Midbrain (tissue), 1 donor: ENCODE measurements at regions not wholly inside any gene's neighbourhood (a gene's known extent, or its start where the extent isn't known, plus 50 kb on each side); places are given as distances from the start of the nearest gene placed in this dataset.

Experiments
- DNase-seq: peaks from one replicate; lab custom pipeline; 2025; lab: John Stamatoyannopoulos, UW

- no peak for DNase-seq
Observed at GRCh38 chr7:85508642-85509410, 322.0 kb upstream of the SEMA3D start.

GRCh38 chr7:85498031-85498430, 311.2 kb upstream of the SEMA3D start:
- DNase-seq = no peak

GRCh38 chr7:85489498-85489897, 302.6 kb upstream of the SEMA3D start:
- no peak for DNase-seq

GRCh38 chr7:85488406-85488805, 301.6 kb upstream of the SEMA3D start:
- DNase-seq = no peak

GRCh38 chr7:85483177-85483576, 296.3 kb upstream of the SEMA3D start:
- DNase-seq = no peak

DNA sequence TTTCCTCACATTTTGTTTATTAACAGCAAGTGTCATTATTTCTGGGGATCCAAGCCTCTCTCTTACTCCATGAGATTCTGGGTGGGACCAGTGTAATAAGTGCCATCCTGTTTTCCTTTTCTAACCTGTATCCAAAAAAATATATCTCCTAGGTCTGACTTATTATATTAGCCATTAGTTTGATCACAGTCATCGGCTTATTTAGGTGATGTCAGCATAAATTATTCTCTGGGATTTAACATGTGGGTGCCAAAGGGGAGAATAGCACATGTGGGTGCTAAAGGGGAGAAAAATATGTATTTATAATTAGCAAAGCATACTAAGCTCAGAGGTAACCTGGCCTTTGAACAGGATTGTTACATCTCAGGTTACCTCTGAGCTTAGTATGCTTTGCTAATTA, 293.8 kb upstream of the SEMA3D start:
- no peak for DNase-seq

DNA sequence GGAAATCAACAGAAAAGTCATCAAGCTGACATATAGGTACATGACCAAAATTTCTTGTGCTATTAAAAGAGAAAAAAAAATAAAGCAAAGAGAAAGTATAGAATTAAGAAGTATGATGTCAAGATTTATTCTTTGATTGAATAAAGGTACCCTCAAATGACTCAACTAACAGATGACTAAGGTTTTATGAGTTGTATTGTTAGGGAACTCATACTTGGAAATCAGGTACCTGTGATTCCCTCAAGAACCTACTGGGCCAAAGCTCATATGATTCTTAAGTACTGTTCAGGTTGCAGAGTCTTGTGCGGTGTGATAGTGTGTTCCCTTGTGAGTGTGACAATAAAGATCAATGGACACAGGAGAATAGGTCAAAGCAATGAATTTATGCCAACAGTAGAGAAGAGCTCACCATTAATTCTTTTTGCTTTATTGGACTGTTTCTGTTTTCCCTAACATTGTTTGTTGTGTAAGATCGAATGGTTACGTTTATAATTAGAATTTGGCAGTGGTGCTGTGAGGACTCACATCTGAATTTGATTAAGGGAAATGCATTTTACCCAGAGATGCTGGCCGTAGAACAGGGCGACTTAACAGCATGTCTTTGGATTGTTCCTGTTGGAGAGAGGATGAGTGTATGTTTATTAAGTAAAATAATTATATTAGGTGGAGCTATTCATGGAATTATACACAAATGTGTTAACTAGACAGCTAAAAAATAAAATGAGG, 293.2 kb upstream of the SEMA3D start:
- DNase-seq = no peak

DNA sequence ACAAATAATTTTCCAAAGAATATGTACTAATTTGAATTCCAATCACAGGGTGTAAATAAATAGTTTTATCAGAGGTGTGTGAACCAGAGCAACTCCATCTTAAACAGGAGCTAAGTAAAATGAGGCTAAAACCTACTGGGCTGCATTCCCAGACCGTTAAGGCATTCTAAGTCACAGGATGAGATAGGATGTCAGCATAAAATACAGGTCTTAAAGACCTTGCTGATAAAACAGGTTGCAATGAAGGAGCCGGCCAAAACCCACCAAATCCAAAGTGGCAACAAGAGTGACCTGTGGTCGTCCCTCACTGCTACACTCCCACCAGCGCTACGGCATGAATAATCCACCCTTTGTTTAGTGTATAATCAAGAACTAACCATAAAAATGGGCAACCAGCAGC, 291.7 kb upstream of the SEMA3D start:
- no peak for DNase-seq

DNA sequence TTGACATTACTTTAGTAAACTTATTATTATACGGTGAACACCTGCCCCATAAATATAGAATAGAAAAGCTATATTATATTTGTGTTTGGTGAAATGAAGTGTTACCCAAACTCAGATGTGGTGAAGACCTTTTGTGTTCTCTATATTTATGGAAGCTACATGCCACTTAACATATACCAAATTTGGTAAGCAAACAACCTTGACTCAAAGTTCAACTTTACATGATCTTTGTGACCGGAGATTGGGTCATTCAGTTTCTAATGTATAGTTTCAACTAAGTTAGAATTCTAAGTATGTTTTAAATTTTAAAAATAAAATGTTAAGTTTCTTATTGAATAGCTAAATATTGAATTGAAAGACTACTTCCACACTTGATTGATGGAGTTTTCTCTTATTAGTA, 288.6 kb upstream of the SEMA3D start:
- DNase-seq = no peak

DNA sequence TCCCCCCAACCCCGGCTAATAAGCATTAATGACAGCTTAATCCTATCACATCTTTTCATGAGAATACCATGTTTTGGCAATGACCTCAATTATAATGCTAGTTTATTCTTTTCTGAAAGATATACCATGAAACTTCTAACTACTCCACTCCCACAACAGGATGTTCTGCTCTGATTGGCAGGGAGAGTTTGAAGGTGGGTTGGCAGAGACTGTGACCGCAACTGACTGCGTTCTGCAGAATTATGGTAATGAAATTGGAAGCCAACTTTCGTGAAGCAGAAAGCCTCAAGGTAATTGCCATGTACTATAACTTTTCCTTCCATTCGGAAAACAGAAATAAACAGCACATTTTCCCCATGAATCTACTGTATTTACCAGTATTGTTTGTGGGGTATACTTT, 288.2 kb upstream of the SEMA3D start:
- DNase-seq = no peak

DNA sequence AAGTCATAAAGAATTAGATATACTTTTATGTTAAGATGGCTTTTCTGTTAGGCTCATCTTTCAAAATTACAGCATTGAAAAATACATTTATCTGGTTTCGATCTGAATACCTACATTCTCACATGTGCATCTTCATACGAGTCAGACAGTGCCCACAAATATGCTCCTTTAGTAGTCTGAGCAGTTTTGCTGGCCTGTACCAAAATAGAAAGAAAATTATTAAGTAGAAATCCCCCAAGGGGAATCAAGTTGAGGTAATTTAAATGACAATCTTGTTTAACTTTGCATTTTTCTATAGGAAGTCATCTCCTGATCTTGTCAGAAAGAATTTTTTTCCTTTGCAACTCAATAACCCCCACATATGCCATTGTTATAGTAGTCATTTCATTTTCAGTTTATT, 287.4 kb upstream of the SEMA3D start:
- no peak for DNase-seq

DNA sequence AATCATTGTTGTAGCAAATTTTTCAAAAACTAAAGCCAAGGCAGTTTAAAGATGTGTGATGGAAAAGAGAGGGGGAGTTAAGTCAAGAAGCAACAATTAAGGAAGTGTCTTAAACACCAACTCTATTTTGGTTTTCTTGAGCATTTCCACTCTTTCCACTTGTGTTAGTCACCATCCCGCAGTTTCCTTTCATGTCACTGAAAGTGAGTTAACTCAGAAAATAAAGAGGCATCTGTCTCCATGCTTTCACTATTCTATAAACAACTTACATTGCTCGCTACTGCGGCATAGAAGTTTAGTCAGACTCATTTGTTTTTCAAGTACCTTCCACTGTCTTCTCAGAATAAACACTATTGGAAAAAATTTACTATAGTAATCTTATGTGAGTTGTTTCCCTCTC, 284.9 kb upstream of the SEMA3D start:
- no peak for DNase-seq

DNA sequence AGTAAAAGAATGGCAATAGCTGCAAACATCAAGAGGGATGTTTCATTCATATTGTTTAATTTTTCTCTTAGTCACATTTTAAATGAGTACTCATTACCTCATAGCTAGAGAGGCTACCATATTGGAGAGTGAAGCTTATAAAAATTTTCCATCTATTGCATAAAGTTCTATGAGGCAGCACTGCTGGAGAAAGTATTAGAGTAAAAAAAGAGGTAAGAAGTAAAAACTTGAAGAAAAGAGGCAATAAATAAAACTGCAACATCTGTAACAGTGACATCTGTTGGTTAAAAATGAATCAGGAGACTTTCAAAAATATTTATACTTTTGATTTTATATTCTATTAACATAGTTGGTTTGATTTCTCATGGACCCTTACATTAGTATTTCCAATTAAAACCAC, 284.5 kb upstream of the SEMA3D start:
- no peak for DNase-seq

DNA sequence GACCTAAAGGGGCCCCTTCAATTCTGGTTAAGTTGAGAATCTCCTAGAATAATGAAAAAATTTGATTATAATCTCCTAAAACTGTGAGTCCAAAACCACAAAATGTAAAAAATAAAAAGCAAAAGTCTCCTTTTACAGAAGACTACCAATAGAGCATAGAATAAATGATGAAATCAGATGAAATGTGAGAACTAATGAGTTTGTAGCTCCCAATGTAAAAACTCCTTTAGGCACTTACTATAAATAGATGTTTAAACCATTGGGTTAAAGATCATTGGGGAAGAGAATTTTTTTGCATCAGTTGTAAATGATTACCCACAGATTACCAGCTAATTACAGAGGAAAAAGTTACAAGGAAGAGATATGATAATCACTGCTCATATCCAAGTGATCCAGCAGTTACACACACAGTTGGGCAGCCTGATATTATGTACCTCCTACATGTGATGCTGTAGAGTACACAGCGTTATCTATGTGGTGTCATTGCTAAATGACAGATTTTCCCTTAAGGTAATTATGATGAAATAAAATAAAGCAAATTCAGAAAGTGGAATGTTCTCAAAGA, 282.7 kb upstream of the SEMA3D start:
- DNase-seq = no peak

DNA sequence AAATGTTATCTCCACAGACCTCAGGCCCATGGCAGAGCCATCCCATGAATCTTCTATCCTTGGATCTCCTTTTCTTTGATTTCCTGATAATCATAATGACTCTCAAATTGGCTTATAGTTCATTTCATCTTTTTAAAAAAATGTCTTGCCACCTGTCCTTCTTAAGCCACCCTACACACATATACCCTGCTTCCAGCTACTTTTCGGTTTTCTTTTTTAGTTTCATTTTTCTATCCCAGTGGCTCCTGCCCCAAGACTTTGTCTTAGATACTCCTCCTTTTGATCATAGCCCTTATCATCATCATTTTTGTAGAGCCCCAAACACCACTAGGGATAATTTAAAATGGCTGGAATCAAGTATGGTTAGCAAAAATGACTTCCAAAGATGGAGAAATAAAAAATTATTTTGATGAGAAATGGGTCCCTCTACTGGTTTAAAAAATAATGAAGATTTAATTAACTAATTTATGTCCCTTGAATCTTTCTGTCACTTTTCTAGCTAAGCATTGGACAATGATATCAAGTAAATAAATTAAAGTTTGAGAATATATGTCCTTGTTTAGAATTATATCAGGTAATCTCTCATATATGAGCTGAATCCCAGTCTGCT, 277.3 kb upstream of the SEMA3D start:
- DNase-seq = no peak

- no peak for DNase-seq
Observed at GRCh38 chr7:85462671-85463070, 275.8 kb upstream of the SEMA3D start.

GRCh38 chr7:85457911-85458310, 271.1 kb upstream of the SEMA3D start:
- DNase-seq = no peak

- DNase-seq = no peak
Observed at GRCh38 chr7:85456254-85456653, 269.4 kb upstream of the SEMA3D start.

DNA sequence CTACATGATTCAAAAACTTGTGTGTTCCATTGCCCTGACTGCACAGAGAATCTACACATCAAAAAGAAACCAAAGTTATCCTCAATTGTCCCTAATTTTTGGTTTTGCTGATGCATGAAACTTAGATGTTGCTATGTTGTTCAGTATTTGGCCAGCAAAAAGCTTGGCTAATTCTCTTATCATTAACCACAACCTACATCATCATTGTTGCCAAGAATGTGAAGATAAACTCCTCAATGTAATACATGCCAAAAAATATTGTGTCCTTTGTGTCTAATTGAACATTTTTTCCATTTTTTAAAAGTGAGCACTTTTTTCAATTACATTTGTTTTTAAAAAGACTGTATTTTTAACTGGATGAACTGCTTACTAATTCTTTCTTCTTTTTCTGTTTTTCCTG, 268.0 kb upstream of the SEMA3D start:
- DNase-seq = no peak

DNA sequence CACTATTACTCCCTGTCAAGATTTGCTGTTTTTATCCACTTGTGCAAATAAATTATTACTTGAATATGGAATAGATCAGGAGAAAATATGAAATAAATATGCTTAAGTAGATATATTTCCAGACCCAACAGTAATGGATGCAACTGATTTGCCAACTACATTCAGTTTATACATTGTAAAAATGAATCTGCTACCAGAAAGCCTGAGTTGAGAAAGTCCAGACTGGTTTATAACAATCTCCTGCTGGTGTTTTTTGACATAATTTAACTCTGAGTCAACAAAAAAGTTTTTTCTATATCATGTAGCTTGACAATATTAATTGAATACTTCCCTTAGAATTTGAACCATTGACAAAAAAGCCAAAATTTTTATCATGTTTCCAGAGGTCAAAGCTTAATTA, 265.8 kb upstream of the SEMA3D start:
- DNase-seq = no peak

DNA sequence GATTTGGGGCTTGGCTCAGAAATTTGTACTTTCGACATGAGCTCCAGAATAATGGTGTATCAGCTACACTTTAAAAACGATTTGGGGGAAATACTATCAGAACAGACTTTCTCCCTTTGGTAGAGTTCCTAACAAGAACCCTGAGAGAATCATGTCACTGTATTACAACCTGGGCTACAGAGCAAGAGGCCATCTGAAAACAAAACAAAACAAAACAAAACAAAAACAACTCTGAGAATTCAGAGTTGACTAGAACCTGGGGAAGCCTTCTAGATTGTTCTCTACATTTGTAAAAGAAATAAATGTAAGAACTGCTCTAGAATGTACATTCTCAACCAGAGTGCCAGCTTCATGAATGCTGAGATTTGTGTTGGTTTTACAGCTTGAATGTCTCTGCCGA, 262.6 kb upstream of the SEMA3D start:
- no peak for DNase-seq

GRCh38 chr7:85447004-85447403, 260.1 kb upstream of the SEMA3D start:
- DNase-seq = no peak

GRCh38 chr7:85426487-85426960, 239.7 kb upstream of the SEMA3D start:
- DNase-seq = peak; percentile 38
